Peyer's patch (tissue), 4 donors: ENCODE measurements at regions not wholly inside any gene's neighbourhood (a gene's known extent, or its start where the extent isn't known, plus 50 kb on each side); places are given as distances from the start of the nearest gene placed in this dataset.
A peak's percentile ranks its signal among the peaks of the same experiment; 100 is the strongest.

Source experiments
- DNase-seq, 3 donors: peaks; one replicate each; pipeline ENCODE4 v3.0.0-alpha.2; 2017 to 2019
- H3K27ac ChIP-seq, 4 donors: fragments of 200-600 bp; sonication (generic); one replicate each; pipeline ENCODE4 v1.5.1; 2016 to 2019
- H3K27me3 ChIP-seq, 2 donors: fragments of 200-600 bp; sonication (generic); one replicate each; pipeline ENCODE4 v1.5.1; 2019
- H3K36me3 ChIP-seq, 3 donors: fragments of 200-600 bp; sonication (generic); one replicate each; pipeline ENCODE4 v1.5.1; 2016 to 2019
- H3K4me1 ChIP-seq, 4 donors: fragments of 200-600 bp; sonication (generic); one replicate each; pipeline ENCODE4 v1.5.1; 2016 to 2019
- H3K4me3 ChIP-seq, 4 donors: fragments of 200-600 bp; sonication (generic); 1 replicate in 3 of 4; 2 replicates in 1 of 4; pipeline ENCODE4 v1.5.1; 2016 to 2019; ENCODE audit warnings: mild to moderate bottlenecking in 1 of 4
- H3K9me3 ChIP-seq, 4 donors: fragments of 200-600 bp; sonication (generic); one replicate each; pipeline ENCODE4 v1.5.1; 2016 to 2019; ENCODE audit warnings: mild to moderate bottlenecking in 1 of 4
- CTCF ChIP-seq, 6 experiments: fragments of 450-650 bp in 4 of 6; fragments of 200-600 bp in 2 of 6; sonication (generic) in 1 of 6; IDR thresholded peaks; one replicate each; pipeline ENCODE4 v1.5.1; 2017 to 2019; ENCODE audit warnings: antibody characterized with exemption in 6 of 6, mild to moderate bottlenecking in 3 of 6, moderate library complexity in 1 of 6
- POLR2A ChIP-seq, 2 donors: fragments of 450-650 bp; IDR thresholded peaks; one replicate each; pipeline ENCODE4 v1.5.1; 2017; ENCODE audit warnings: antibody characterized with exemption in 2 of 2, mild to moderate bottlenecking in 2 of 2, moderate library complexity in 2 of 2

GRCh38 chr16:87067836-87068761 lies 249.1 kb downstream of the C16orf95 start:
- H3K9me3 ChIP-seq: no peaks in the 10 kb centered on the region
- DNase-seq: no peak
- H3K27ac ChIP-seq: no peak overlapping the region
- no peak overlapping the region for H3K4me3 ChIP-seq
- TF ChIP-seq CTCF (IDR thresholded peaks at IDR 0.05): no peak
- no peak for TF ChIP-seq POLR2A (IDR thresholded peaks at IDR 0.05)
- no peaks in the 10 kb centered on the region for H3K36me3 ChIP-seq
- no peaks in the 10 kb centered on the region for H3K27me3 ChIP-seq
- H3K4me1 ChIP-seq: no peaks in the 10 kb centered on the region

GRCh38 chr16:87068762-87069150 lies 248.4 kb downstream of the C16orf95 start:
- Histone ChIP-seq H3K36me3 (no peaks in the 10 kb centered on the region), H3K4me1 (no peaks in the 10 kb centered on the region), H3K27ac (no peak overlapping the region), H3K4me3 (no peak overlapping the region), H3K9me3 (no peaks in the 10 kb centered on the region), H3K27me3 (no peaks in the 10 kb centered on the region)
- no peak for DNase-seq
- no peak for TF ChIP-seq CTCF (IDR thresholded peaks at IDR 0.05)
- no peak for TF ChIP-seq POLR2A (IDR thresholded peaks at IDR 0.05)

GRCh38 chr16:87070657-87071056 lies 246.5 kb downstream of the C16orf95 start:
- no peak for DNase-seq
- no peaks in the 10 kb centered on the region for H3K36me3 ChIP-seq
- H3K4me1 ChIP-seq: no peaks in the 10 kb centered on the region
- H3K27me3 ChIP-seq: no peaks in the 10 kb centered on the region
- H3K4me3 ChIP-seq: no peak overlapping the region
- no peaks in the 10 kb centered on the region for H3K9me3 ChIP-seq
- no peak overlapping the region for H3K27ac ChIP-seq
- TF ChIP-seq CTCF (IDR thresholded peaks at IDR 0.05) (no peak), POLR2A (IDR thresholded peaks at IDR 0.05) (no peak)

- H3K27me3 ChIP-seq: no peaks in the 10 kb centered on the region
These were observed 245.1 kb downstream of the C16orf95 start for GRCh38 chr16:87072101-87072500.

GRCh38 chr16:87074641-87075318 lies 242.4 kb downstream of the C16orf95 start:
- H3K4me3 ChIP-seq: no peak overlapping the region
- no peaks in the 10 kb centered on the region for H3K36me3 ChIP-seq
- H3K9me3 ChIP-seq: no peaks in the 10 kb centered on the region
- H3K27ac ChIP-seq: peak overlapping the region in 1 of 4 donors; percentile 25
- DNase-seq: peak in 2 of 3 donors; percentile 32 to 63
- no peak for TF ChIP-seq CTCF (IDR thresholded peaks at IDR 0.05)
- TF ChIP-seq POLR2A (IDR thresholded peaks at IDR 0.05): no peak
- H3K4me1 ChIP-seq: no peaks in the 10 kb centered on the region
- H3K27me3 ChIP-seq: no peaks in the 10 kb centered on the region

More at GRCh38 chr16:87072101-87072500, 245.1 kb downstream of the C16orf95 start:
- Histone ChIP-seq H3K27ac (no peak overlapping the region), H3K9me3 (no peaks in the 10 kb centered on the region), H3K4me3 (no peak overlapping the region), H3K4me1 (no peaks in the 10 kb centered on the region), H3K36me3 (no peaks in the 10 kb centered on the region)
- DNase-seq: no peak
- TF ChIP-seq POLR2A (IDR thresholded peaks at IDR 0.05) (no peak), CTCF (IDR thresholded peaks at IDR 0.05) (no peak)
